H9 (cell line): ENCODE measurements at regions not wholly inside any gene's neighbourhood (a gene's known extent, or its start where the extent isn't known, plus 50 kb on each side); places are given as distances from the start of the nearest gene placed in this dataset.

Experiments
- DNase-seq: peaks from one replicate; pipeline ENCODE4 v3.0.0-alpha.2; 2017
- H2AFZ ChIP-seq: one replicate; pipeline ENCODE4 v1.6.1; 2013; ENCODE audit warnings: mild to moderate bottlenecking, low read length, control low read depth, moderate library complexity
- H2AK5ac ChIP-seq: 2 replicates; pipeline ENCODE4 v1.6.1; 2013; ENCODE audit warnings: low read length, control low read depth, mixed read lengths; ENCODE audit not compliant: insufficient read length
- H2BK120ac ChIP-seq: one replicate; pipeline ENCODE4 v1.6.1; 2013; ENCODE audit warnings: low read depth, mild to moderate bottlenecking, low read length, control low read depth, inconsistent platforms; ENCODE audit not compliant: poor library complexity, severe bottlenecking
- H2BK12ac ChIP-seq: 2 replicates; pipeline ENCODE4 v1.6.1; 2013; ENCODE audit warnings: low read length, control low read depth, mixed read lengths, low read depth; ENCODE audit not compliant: insufficient read length
- H2BK15ac ChIP-seq: 2 replicates; pipeline ENCODE4 v1.6.1; 2013; ENCODE audit warnings: low read depth, low read length, control low read depth
- H2BK20ac ChIP-seq: one replicate; pipeline ENCODE4 v1.6.1; 2013; ENCODE audit warnings: low read depth, mild to moderate bottlenecking, low read length, control low read depth, inconsistent platforms; ENCODE audit not compliant: poor library complexity, severe bottlenecking
- H2BK5ac ChIP-seq: 2 replicates; pipeline ENCODE4 v1.6.1; 2013; ENCODE audit warnings: low read length, control low read depth, mixed read lengths; ENCODE audit not compliant: insufficient read length
- H3K14ac ChIP-seq: 2 replicates; pipeline ENCODE4 v1.6.1; 2013; ENCODE audit warnings: low read length, control low read depth; ENCODE audit not compliant: insufficient read depth
- H3K18ac ChIP-seq: 2 replicates; pipeline ENCODE4 v1.6.1; 2013; ENCODE audit warnings: low read depth, mild to moderate bottlenecking, mixed read lengths, low read length, control low read depth; ENCODE audit not compliant: insufficient read length
- H3K23ac ChIP-seq: 2 replicates; pipeline ENCODE4 v1.6.1; 2013; ENCODE audit warnings: low read length, control low read depth, mixed read lengths, low read depth; ENCODE audit not compliant: insufficient read length
- H3K23me2 ChIP-seq: 2 replicates; pipeline ENCODE4 v1.6.1; 2013; ENCODE audit warnings: low read depth, mild to moderate bottlenecking, mixed read lengths, low read length, control low read depth; ENCODE audit not compliant: insufficient read length, poor library complexity, severe bottlenecking
- H3K27ac ChIP-seq: 2 replicates; pipeline ENCODE4 v1.5.1; 2013; ENCODE audit warnings: low read length, control low read depth, mixed read lengths, low read depth; ENCODE audit not compliant: insufficient read length
- H3K27me3 ChIP-seq: 2 replicates; pipeline ENCODE4 v1.6.1; 2013; ENCODE audit warnings: low read length, control low read depth, inconsistent platforms; ENCODE audit not compliant: insufficient read depth
- H3K4ac ChIP-seq: 2 replicates; pipeline ENCODE4 v1.6.1; 2013; ENCODE audit warnings: low read depth, mild to moderate bottlenecking, control low read depth, inconsistent platforms, low read length, moderate library complexity
- H3K4me1 ChIP-seq: 2 replicates; pipeline ENCODE4 v1.6.1; 2013; ENCODE audit warnings: low read length, control low read depth, inconsistent platforms; ENCODE audit not compliant: insufficient read depth
- H3K4me2 ChIP-seq: 2 replicates; pipeline ENCODE4 v1.6.1; 2013; ENCODE audit warnings: low read length, control low read depth, mixed read lengths; ENCODE audit not compliant: insufficient read length, insufficient read depth
- H3K56ac ChIP-seq: 2 replicates; pipeline ENCODE4 v1.6.1; 2013; ENCODE audit warnings: low read depth, mild to moderate bottlenecking, mixed read lengths, low read length, control low read depth; ENCODE audit not compliant: insufficient read length
- H3K79me1 ChIP-seq: 2 replicates; pipeline ENCODE4 v1.6.1; 2013; ENCODE audit warnings: low read depth, mild to moderate bottlenecking, moderate library complexity, low read length, control low read depth, inconsistent platforms; ENCODE audit not compliant: insufficient read depth, poor library complexity, severe bottlenecking
- H3K79me2 ChIP-seq: 2 replicates; pipeline ENCODE4 v1.6.1; 2013; ENCODE audit warnings: low read length, control low read depth, inconsistent platforms; ENCODE audit not compliant: insufficient read depth
- H3K9ac ChIP-seq: 2 replicates; pipeline ENCODE4 v1.6.1; 2013; ENCODE audit warnings: low read length, control low read depth, mixed read lengths; ENCODE audit not compliant: insufficient read length; ENCODE audit errors: extremely low read depth
- H3K9me3 ChIP-seq: one replicate; pipeline ENCODE4 v1.6.1; 2013; ENCODE audit warnings: low read depth, low read length, inconsistent platforms; ENCODE audit not compliant: control insufficient read depth
- H3T11ph ChIP-seq: one replicate; pipeline ENCODE4 v1.6.1; 2013; ENCODE audit warnings: mild to moderate bottlenecking, low read length, control low read depth, inconsistent platforms
- H4K20me1 ChIP-seq: one replicate; pipeline ENCODE4 v1.6.1; 2013; ENCODE audit not compliant: control insufficient read depth, insufficient read length, insufficient read depth
- H4K5ac ChIP-seq: 2 replicates; pipeline ENCODE4 v1.6.1; 2013; ENCODE audit warnings: low read depth, mild to moderate bottlenecking, mixed read lengths, low read length, control low read depth; ENCODE audit not compliant: insufficient read length
- H4K8ac ChIP-seq: replicated peaks from 2 replicates; pipeline ENCODE4 v1.6.1; 2013; ENCODE audit warnings: low read length, control low read depth, mixed read lengths, low read depth; ENCODE audit not compliant: insufficient read length
- H4K91ac ChIP-seq: 2 replicates; pipeline ENCODE4 v1.6.1; 2013; ENCODE audit warnings: low read depth, mild to moderate bottlenecking, moderate library complexity, mixed read lengths, low read length, control low read depth; ENCODE audit not compliant: insufficient read length
- H3K27ac Mint-ChIP-seq, 3 experiments: 2 replicates in 2 of 3; 3 replicates in 1 of 3; pipeline ENCODE4 v1.8.0; 2020 to 2021; ENCODE audit warnings: mixed read lengths in 3 of 3, mild to moderate bottlenecking in 1 of 3, moderate library complexity in 1 of 3
- H3K27me3 Mint-ChIP-seq: 2 replicates; pipeline ENCODE4 v1.8.0; 2021; ENCODE audit warnings: low read depth, mild to moderate bottlenecking, moderate library complexity, mixed read lengths
- H3K36me3 Mint-ChIP-seq, 3 experiments: 2 replicates in 2 of 3; 3 replicates in 1 of 3; pipeline ENCODE4 v1.8.0; 2020 to 2021; ENCODE audit warnings: low read depth in 3 of 3, mixed read lengths in 3 of 3; ENCODE audit not compliant: insufficient read depth in 1 of 3
- H3K4me1 Mint-ChIP-seq, 2 experiments: 2 replicates each; pipeline ENCODE4 v1.8.0; 2020; ENCODE audit warnings: mixed read lengths in 2 of 2
- H3K4me3 Mint-ChIP-seq, 2 experiments: 2 replicates in 1 of 2; 3 replicates in 1 of 2; pipeline ENCODE4 v1.8.0; 2020 to 2021; ENCODE audit warnings: mild to moderate bottlenecking in 2 of 2, mixed read lengths in 2 of 2, moderate library complexity in 1 of 2
- H3K9me3 Mint-ChIP-seq, 2 experiments: 2 replicates in 1 of 2; 3 replicates in 1 of 2; pipeline ENCODE4 v1.8.0; 2020; ENCODE audit warnings: mild to moderate bottlenecking in 2 of 2, mixed read lengths in 2 of 2, moderate library complexity in 1 of 2
- WGBS: extraction: QIAGEN DNeasy Blood & Tissue Kit; methylation state at CpG from one replicate; pipeline ENCODE4 v1.1.7; 2013; ENCODE audit warnings: missing lambda C conversion rate, low lambda C conversion rate, mixed read lengths; ENCODE audit not compliant: insufficient read length; ENCODE audit errors: extremely low coverage; 5-methylcytosine and 5-hydroxymethylcytosine counted together
- TF ChIP-seq, protein P1 (sequence below): fragments of 200-600 bp; sonication (generic); conservative IDR thresholded peaks from 3 replicates; pipeline ENCODE4 v1.8.0; 2021; ENCODE audit warnings: antibody characterized with exemption, mild to moderate bottlenecking

DNA sequence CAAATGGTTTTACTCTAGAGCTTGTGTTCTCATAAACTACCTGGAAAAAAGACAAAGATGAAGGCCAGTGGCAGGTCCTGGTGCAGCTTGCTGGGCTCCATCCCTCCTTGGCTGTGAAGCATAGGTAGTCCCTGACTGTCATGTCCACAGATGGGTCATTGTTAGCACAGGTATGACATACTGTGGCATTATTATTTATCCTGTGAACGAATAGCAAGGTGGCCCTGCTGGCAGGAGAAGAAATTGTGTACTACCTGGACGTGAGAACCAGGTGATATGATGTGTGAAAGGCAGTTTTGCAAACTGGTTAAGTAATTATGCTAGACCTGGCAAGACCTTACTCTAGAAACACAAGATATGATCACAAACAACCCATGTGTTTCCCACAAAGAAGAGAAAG lies 63.9 kb downstream of the CCDC71L start:
- H3K79me1 ChIP-seq: no peaks in the 10 kb centered on the region
- Mint-ChIP-seq H3K4me1 (peaks cover 2 to 4% of the 10 kb centered on the region in 2 experiments), H3K36me3 (no peaks in the 10 kb centered on the region), H3K27ac (no peak overlapping the region), H3K9me3 (no peaks in the 10 kb centered on the region), H3K4me3 (no peak overlapping the region), H3K27me3 (peaks cover 4% of the 10 kb centered on the region)
- H3K23me2 ChIP-seq: peaks cover 2% of the 10 kb centered on the region
- H3K79me2 ChIP-seq: no peaks in the 10 kb centered on the region
- no peak overlapping the region for H3K27ac ChIP-seq
- no peaks in the 10 kb centered on the region for H3K4me1 ChIP-seq
- H2BK12ac ChIP-seq: no peak overlapping the region
- no peaks in the 10 kb centered on the region for H3K9me3 ChIP-seq
- H4K5ac ChIP-seq: no peak overlapping the region
- H3K27me3 ChIP-seq: no peaks in the 10 kb centered on the region
- no peak overlapping the region for H3K9ac ChIP-seq
- H3K23ac ChIP-seq: no peak overlapping the region
- DNase-seq: no peak
- TF ChIP-seq, protein P1, sequence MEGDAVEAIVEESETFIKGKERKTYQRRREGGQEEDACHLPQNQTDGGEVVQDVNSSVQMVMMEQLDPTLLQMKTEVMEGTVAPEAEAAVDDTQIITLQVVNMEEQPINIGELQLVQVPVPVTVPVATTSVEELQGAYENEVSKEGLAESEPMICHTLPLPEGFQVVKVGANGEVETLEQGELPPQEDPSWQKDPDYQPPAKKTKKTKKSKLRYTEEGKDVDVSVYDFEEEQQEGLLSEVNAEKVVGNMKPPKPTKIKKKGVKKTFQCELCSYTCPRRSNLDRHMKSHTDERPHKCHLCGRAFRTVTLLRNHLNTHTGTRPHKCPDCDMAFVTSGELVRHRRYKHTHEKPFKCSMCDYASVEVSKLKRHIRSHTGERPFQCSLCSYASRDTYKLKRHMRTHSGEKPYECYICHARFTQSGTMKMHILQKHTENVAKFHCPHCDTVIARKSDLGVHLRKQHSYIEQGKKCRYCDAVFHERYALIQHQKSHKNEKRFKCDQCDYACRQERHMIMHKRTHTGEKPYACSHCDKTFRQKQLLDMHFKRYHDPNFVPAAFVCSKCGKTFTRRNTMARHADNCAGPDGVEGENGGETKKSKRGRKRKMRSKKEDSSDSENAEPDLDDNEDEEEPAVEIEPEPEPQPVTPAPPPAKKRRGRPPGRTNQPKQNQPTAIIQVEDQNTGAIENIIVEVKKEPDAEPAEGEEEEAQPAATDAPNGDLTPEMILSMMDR: no peak
- no peak overlapping the region for H3T11ph ChIP-seq
- H2AFZ ChIP-seq: no peak overlapping the region
- H4K8ac ChIP-seq: no peak overlapping the region
- H2BK120ac ChIP-seq: no peak overlapping the region
- H2BK20ac ChIP-seq: no peak overlapping the region
- no peak overlapping the region for H3K4me2 ChIP-seq
- no peak overlapping the region for H3K4ac ChIP-seq
- WGBS: no CpG with 5 or more reads among the region's 2 CpGs
- no peak overlapping the region for H3K18ac ChIP-seq
- H3K56ac ChIP-seq: no peak overlapping the region
- H2BK5ac ChIP-seq: no peak overlapping the region
- H2AK5ac ChIP-seq: no peak overlapping the region
- H4K20me1 ChIP-seq: no peaks in the 10 kb centered on the region
- H2BK15ac ChIP-seq: no peak overlapping the region
- no peak overlapping the region for H3K14ac ChIP-seq
- no peak overlapping the region for H4K91ac ChIP-seq
